Type B pancreatic cell (in vitro differentiated cells): ENCODE measurements at regions not wholly inside any gene's neighbourhood (a gene's known extent, or its start where the extent isn't known, plus 50 kb on each side); places are given as distances from the start of the nearest gene placed in this dataset.

Source experiments
- DNase-seq: peaks from one replicate; pipeline ENCODE4 v3.0.0; 2021; ENCODE audit warnings: mixed read lengths; ENCODE audit not compliant: unreplicated experiment; ENCODE audit errors: extremely low spot score
- H3K27ac Mint-ChIP-seq: 2 replicates; pipeline ENCODE4 v1.8.0; 2021; ENCODE audit warnings: mild to moderate bottlenecking, mixed read lengths
- H3K27me3 Mint-ChIP-seq: 2 replicates; pipeline ENCODE4 v1.8.0; 2021; ENCODE audit warnings: mixed read lengths
- H3K36me3 Mint-ChIP-seq: 2 replicates; pipeline ENCODE4 v1.8.0; 2021; ENCODE audit warnings: mixed read lengths
- H3K4me1 Mint-ChIP-seq: one replicate; pipeline ENCODE4 v1.8.0; 2021; ENCODE audit warnings: mixed read lengths; ENCODE audit not compliant: unreplicated experiment
- H3K4me3 Mint-ChIP-seq: 2 replicates; pipeline ENCODE4 v1.8.0; 2021; ENCODE audit warnings: mild to moderate bottlenecking, mixed read lengths
- H3K9me3 Mint-ChIP-seq: 2 replicates; pipeline ENCODE4 v1.8.0; 2021; ENCODE audit warnings: mixed read lengths
- TF ChIP-seq, protein P1 (sequence below): fragments of 200-600 bp; sonication (generic); conservative IDR thresholded peaks from 2 replicates; pipeline ENCODE4 v1.5.0; 2021; ENCODE audit warnings: antibody characterized with exemption, mild to moderate bottlenecking

DNA sequence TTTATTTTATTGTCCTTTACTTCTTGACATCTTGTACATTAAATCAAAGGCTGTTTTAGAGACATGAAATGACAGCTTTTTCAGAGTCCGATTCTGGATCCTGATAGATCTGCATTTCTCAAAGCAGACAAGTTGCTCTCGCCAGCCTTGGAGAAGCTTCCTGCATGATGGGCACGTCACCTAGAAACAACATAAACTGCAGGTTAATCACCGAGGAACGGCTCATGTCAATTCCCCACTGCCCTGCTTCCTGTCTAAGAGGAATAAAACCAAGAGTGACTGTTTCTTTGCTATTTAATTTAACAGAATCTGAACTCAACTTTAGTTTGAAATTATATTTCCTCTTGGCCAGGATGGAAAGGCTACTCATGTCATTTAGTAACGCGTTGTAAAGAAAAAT, 77.0 kb downstream of the RWDD3 start:
- Mint-ChIP-seq H3K36me3 (no peaks in the 10 kb centered on the region), H3K27me3 (peaks cover 7% of the 10 kb centered on the region), H3K9me3 (no peaks in the 10 kb centered on the region), H3K27ac (no peak overlapping the region), H3K4me3 (no peak overlapping the region), H3K4me1 (peaks cover 15% of the 10 kb centered on the region)
- TF ChIP-seq, protein P1, sequence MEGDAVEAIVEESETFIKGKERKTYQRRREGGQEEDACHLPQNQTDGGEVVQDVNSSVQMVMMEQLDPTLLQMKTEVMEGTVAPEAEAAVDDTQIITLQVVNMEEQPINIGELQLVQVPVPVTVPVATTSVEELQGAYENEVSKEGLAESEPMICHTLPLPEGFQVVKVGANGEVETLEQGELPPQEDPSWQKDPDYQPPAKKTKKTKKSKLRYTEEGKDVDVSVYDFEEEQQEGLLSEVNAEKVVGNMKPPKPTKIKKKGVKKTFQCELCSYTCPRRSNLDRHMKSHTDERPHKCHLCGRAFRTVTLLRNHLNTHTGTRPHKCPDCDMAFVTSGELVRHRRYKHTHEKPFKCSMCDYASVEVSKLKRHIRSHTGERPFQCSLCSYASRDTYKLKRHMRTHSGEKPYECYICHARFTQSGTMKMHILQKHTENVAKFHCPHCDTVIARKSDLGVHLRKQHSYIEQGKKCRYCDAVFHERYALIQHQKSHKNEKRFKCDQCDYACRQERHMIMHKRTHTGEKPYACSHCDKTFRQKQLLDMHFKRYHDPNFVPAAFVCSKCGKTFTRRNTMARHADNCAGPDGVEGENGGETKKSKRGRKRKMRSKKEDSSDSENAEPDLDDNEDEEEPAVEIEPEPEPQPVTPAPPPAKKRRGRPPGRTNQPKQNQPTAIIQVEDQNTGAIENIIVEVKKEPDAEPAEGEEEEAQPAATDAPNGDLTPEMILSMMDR = no peak
- DNase-seq = no peak

DNA sequence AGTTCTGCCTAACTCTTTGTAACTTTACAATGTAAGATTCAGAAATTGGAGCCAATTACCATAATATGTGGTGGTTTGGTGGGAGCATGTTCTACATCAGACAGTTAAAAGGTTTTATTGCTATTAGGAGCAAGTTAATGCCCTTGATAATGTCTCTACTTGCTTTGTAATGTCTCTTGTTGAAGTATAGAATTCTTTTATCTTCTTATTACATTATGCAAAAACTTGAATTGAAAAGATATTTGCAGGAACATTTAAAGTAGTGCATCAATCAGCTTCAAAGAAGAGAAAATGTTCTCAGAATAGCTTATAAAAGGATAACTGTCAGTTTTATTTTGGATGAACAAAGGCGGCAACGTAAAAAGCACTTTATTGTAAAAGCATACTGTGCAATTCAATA, 77.8 kb downstream of the RWDD3 start:
- TF ChIP-seq, protein P1 = no peak
- H3K4me3 Mint-ChIP-seq = no peak overlapping the region
- no peak overlapping the region for H3K27ac Mint-ChIP-seq
- no peaks in the 10 kb centered on the region for H3K9me3 Mint-ChIP-seq
- H3K36me3 Mint-ChIP-seq = no peaks in the 10 kb centered on the region
- H3K4me1 Mint-ChIP-seq = peaks cover 15% of the 10 kb centered on the region
- DNase-seq = no peak
- peaks cover 7% of the 10 kb centered on the region for H3K27me3 Mint-ChIP-seq

DNA sequence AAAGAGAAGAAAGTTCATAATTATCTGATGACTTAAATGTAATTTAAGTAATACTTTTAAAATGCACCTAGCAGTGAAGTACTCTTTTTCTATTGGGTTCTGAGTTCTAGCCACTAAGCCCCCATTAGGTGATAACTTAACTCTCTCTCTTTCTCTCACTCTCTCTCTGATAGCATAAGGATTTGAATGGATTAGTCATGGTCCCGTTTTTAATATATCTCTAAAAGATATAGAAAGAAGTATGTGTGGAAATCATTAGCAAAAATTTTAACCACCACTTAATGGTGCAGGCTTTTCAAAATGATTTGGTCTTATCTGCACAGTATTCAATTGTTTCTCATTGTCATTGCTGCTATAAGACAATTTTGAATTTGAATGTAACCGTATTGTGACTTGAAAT, 78.2 kb downstream of the RWDD3 start:
- Mint-ChIP-seq H3K36me3 (no peaks in the 10 kb centered on the region), H3K27ac (no peak overlapping the region), H3K27me3 (peaks cover 5% of the 10 kb centered on the region), H3K9me3 (no peaks in the 10 kb centered on the region), H3K4me3 (no peak overlapping the region), H3K4me1 (peaks cover 15% of the 10 kb centered on the region)
- TF ChIP-seq, protein P1 = no peak
- no peak for DNase-seq

DNA sequence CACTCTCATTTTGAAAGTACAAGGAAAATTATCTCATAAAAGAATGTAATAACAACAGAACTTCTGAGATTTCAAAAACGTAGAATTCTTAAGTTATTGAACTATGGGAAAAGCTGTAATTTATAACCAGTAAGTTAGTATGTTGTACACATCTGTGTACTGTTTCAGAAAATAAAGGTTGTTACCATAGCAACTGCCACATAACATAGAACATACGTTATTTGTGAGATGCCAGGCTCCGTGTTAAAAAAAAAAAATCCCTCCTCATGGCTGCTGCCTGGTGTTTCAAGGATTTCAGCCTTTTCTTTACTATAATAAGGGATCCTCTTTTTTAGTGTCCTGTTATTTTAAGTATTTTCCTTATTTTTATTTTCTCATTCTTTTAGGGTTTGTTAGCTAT, 79.5 kb downstream of the RWDD3 start:
- Mint-ChIP-seq H3K27me3 (no peaks in the 10 kb centered on the region), H3K4me3 (no peak overlapping the region), H3K4me1 (peaks cover 15% of the 10 kb centered on the region), H3K27ac (no peak overlapping the region), H3K36me3 (no peaks in the 10 kb centered on the region), H3K9me3 (no peaks in the 10 kb centered on the region)
- DNase-seq = no peak
- TF ChIP-seq, protein P1 = no peak

DNA sequence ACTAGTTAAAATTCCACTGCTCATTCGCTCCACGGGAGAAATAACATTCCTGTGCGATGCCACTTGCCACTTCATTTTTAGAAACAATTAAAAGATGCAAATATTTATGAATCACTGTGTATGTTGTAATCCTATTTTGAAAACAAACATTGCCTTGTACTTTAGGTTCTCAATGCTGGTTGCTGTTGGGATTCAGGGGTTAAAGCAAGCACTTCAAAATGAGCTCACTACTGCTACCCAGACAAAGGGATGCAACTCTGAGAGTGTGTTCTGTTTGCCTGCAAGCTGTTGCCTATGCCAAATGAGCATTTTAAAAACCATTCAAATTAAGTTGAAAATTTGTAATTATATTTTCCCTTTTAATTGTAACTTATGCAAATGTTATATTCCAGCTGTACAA, 87.5 kb downstream of the RWDD3 start:
- Mint-ChIP-seq H3K4me3 (no peak overlapping the region), H3K27ac (no peak overlapping the region), H3K9me3 (no peaks in the 10 kb centered on the region), H3K4me1 (peaks cover 3% of the 10 kb centered on the region), H3K27me3 (no peaks in the 10 kb centered on the region), H3K36me3 (no peaks in the 10 kb centered on the region)
- TF ChIP-seq, protein P1 = no peak
- no peak for DNase-seq

DNA sequence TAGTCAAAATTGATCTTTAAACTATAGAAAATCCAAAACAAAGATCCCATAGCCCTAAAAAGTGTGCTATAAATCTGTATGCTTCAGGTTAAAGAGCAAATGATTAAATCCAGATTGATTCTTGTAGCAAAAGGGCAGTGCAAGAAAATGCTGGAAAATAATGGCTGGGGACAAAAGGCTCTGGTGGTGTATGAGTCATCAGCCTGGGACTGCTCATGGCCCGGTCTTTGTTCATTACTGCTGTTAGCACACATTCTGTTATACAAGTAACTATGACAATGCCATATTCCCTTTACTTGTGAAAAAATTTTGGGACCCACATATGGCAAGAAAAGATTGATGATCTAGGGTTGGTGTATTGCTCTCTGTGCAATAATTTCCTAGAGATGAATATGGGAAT, 89.1 kb downstream of the RWDD3 start:
- H3K4me3 Mint-ChIP-seq = no peak overlapping the region
- H3K27ac Mint-ChIP-seq = no peak overlapping the region
- H3K9me3 Mint-ChIP-seq = no peaks in the 10 kb centered on the region
- peaks cover 3% of the 10 kb centered on the region for H3K4me1 Mint-ChIP-seq
- H3K27me3 Mint-ChIP-seq = no peaks in the 10 kb centered on the region
- no peaks in the 10 kb centered on the region for H3K36me3 Mint-ChIP-seq
- TF ChIP-seq, protein P1 = no peak
- DNase-seq = no peak
